Superior temporal gyrus (tissue), 1 donor: ENCODE measurements at regions not wholly inside any gene's neighbourhood (a gene's known extent, or its start where the extent isn't known, plus 50 kb on each side); places are given as distances from the start of the nearest gene placed in this dataset.
A peak's percentile ranks its signal among the peaks of the same experiment; 100 is the strongest.

ENCODE experiments used
- DNase-seq: peaks from one replicate; pipeline ENCODE4 v3.0.0-alpha.2; 2016; ENCODE audit errors: extremely low spot score

- DNase-seq = peak; percentile 41
Observed at GRCh38 chr18:7482342-7482741, 84.8 kb upstream of the PTPRM start.

- DNase-seq = no peak
Observed at GRCh38 chr18:7485616-7486015, 81.5 kb upstream of the PTPRM start.

- DNase-seq = no peak
Observed at GRCh38 chr18:7488571-7488970, 78.5 kb upstream of the PTPRM start.

GRCh38 chr18:7490104-7490503 is 77.0 kb upstream of the PTPRM start:
- DNase-seq = no peak

- DNase-seq = no peak
Observed at GRCh38 chr18:7492385-7492784, 74.7 kb upstream of the PTPRM start.

- no peak for DNase-seq
Observed at GRCh38 chr18:7497081-7497480, 70.0 kb upstream of the PTPRM start.

GRCh38 chr18:7511106-7511505 is 56.0 kb upstream of the PTPRM start:
- no peak for DNase-seq

GRCh38 chr18:7512348-7512747 is 54.8 kb upstream of the PTPRM start:
- DNase-seq = no peak

GRCh38 chr18:7512990-7513389 is 54.1 kb upstream of the PTPRM start:
- no peak for DNase-seq

GRCh38 chr18:7514796-7515440 is 52.2 kb upstream of the PTPRM start:
- no peak for DNase-seq

- no peak for DNase-seq
Observed at GRCh38 chr18:7516266-7517117, 50.6 kb upstream of the PTPRM start.
